ENCODE measurements at regions not wholly inside any gene's neighbourhood (a gene's known extent, or its start where the extent isn't known, plus 50 kb on each side); places are given as distances from the start of the nearest gene placed in this dataset.

DNA sequence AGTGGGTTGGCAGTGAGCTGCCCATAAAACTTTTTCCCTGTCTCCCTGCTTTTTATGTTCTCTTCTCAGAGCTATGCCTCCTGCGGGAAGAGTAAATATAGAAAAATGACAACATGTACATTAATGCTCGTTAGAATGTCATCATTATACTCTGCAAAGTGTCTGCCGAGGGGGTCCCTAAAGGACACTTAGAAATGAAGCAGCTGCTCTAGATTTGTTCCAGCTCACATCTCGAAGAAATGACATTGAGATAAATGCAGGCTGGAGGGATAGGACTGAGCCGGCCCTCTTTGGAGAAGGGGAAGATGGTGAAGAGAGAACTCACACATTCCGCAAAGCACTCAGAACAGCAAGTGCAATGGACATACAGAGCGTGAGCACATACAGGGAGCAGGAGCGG, 240.0 kb downstream of the NXPE2 start:
- no peak for TF ChIP-seq EZH2 (IDR thresholded peaks at IDR 0.05)
- TF ChIP-seq, protein P1, sequence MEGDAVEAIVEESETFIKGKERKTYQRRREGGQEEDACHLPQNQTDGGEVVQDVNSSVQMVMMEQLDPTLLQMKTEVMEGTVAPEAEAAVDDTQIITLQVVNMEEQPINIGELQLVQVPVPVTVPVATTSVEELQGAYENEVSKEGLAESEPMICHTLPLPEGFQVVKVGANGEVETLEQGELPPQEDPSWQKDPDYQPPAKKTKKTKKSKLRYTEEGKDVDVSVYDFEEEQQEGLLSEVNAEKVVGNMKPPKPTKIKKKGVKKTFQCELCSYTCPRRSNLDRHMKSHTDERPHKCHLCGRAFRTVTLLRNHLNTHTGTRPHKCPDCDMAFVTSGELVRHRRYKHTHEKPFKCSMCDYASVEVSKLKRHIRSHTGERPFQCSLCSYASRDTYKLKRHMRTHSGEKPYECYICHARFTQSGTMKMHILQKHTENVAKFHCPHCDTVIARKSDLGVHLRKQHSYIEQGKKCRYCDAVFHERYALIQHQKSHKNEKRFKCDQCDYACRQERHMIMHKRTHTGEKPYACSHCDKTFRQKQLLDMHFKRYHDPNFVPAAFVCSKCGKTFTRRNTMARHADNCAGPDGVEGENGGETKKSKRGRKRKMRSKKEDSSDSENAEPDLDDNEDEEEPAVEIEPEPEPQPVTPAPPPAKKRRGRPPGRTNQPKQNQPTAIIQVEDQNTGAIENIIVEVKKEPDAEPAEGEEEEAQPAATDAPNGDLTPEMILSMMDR (IDR thresholded peaks at IDR 0.05) = no peak

Measured in neural progenitor cell (in vitro differentiated cells).